Ammon's horn (tissue), 1 donor: ENCODE measurements at regions not wholly inside any gene's neighbourhood (a gene's known extent, or its start where the extent isn't known, plus 50 kb on each side); places are given as distances from the start of the nearest gene placed in this dataset.

Experiments used
- DNase-seq: peaks from one replicate; pipeline ENCODE4 v3.0.0-alpha.2; 2016; ENCODE audit warnings: low spot score

GRCh38 chr9:109665736-109666135, 114.3 kb upstream of the PALM2AKAP2 start:
- DNase-seq = peak; percentile 18

GRCh38 chr9:109681301-109681700, 98.7 kb upstream of the PALM2AKAP2 start:
- DNase-seq = no peak

- no peak for DNase-seq
These were observed 97.8 kb upstream of the PALM2AKAP2 start for GRCh38 chr9:109682227-109682626.

GRCh38 chr9:109683521-109683920, 96.5 kb upstream of the PALM2AKAP2 start:
- no peak for DNase-seq

GRCh38 chr9:109689701-109690100, 90.3 kb upstream of the PALM2AKAP2 start:
- DNase-seq = no peak

GRCh38 chr9:109699019-109699418, 81.0 kb upstream of the PALM2AKAP2 start:
- DNase-seq = no peak

- DNase-seq = no peak
These were observed 75.5 kb upstream of the PALM2AKAP2 start for GRCh38 chr9:109704546-109704945.

- no peak for DNase-seq
These were observed 74.5 kb upstream of the PALM2AKAP2 start for GRCh38 chr9:109705515-109705914.

- DNase-seq = no peak
These were observed 72.6 kb upstream of the PALM2AKAP2 start for GRCh38 chr9:109707355-109707754.

- no peak for DNase-seq
These were observed 71.5 kb upstream of the PALM2AKAP2 start for GRCh38 chr9:109708451-109708945.

GRCh38 chr9:109709866-109710265, 70.1 kb upstream of the PALM2AKAP2 start:
- no peak for DNase-seq

GRCh38 chr9:109710830-109711229, 69.2 kb upstream of the PALM2AKAP2 start:
- DNase-seq = no peak

- DNase-seq = no peak
These were observed 64.7 kb upstream of the PALM2AKAP2 start for GRCh38 chr9:109715344-109715743.

GRCh38 chr9:109716631-109717030, 63.4 kb upstream of the PALM2AKAP2 start:
- no peak for DNase-seq

- no peak for DNase-seq
These were observed 62.7 kb upstream of the PALM2AKAP2 start for GRCh38 chr9:109717342-109717741.

GRCh38 chr9:109718861-109719260, 61.1 kb upstream of the PALM2AKAP2 start:
- no peak for DNase-seq

GRCh38 chr9:109721001-109721400, 59.0 kb upstream of the PALM2AKAP2 start:
- DNase-seq = no peak

GRCh38 chr9:109722007-109722406, 58.0 kb upstream of the PALM2AKAP2 start:
- DNase-seq = no peak

GRCh38 chr9:109723781-109724180, 56.2 kb upstream of the PALM2AKAP2 start:
- DNase-seq = no peak

GRCh38 chr9:109725460-109725859, 54.5 kb upstream of the PALM2AKAP2 start:
- DNase-seq = no peak

- no peak for DNase-seq
These were observed 53.9 kb upstream of the PALM2AKAP2 start for GRCh38 chr9:109726119-109726518.

- no peak for DNase-seq
These were observed 51.2 kb upstream of the PALM2AKAP2 start for GRCh38 chr9:109728686-109729300.

- DNase-seq = no peak
These were observed 50.5 kb upstream of the PALM2AKAP2 start for GRCh38 chr9:109729513-109729912.
